H1 (cell line): ENCODE measurements at regions not wholly inside any gene's neighbourhood (a gene's known extent, or its start where the extent isn't known, plus 50 kb on each side); places are given as distances from the start of the nearest gene placed in this dataset.

ENCODE experiments used
- CTCF ChIA-PET: fragments of 300-600 bp; sonication (Branson Sonifier 250); formaldehyde crosslinking; loops from one replicate; lab custom pipeline; 2021; ENCODE audit not compliant: partially characterized antibody; lab: Charles Lee
- POLR2A ChIA-PET: fragments of 300-600 bp; sonication (Branson Sonifier 250); formaldehyde crosslinking; loops from one replicate; lab custom pipeline; 2021; ENCODE audit warnings: inconsistent platforms; ENCODE audit not compliant: partially characterized antibody; lab: Charles Lee
- DNase-seq, 2 experiments: peaks; one replicate each; pipeline versions ENCODE4 v3.0.0 to v3.0.0-alpha.2; 2010 to 2022; ENCODE audit warnings: low spot score in 2 of 2, low read depth in 1 of 2, mixed read lengths in 1 of 2
- FAIRE-seq: peaks from 2 replicates; lab custom pipeline; 2011; peaks lifted over from hg19 to GRCh38; lab: Jason Lieb, UNC
- H2AFZ ChIP-seq: 2 replicates; pipeline ENCODE4 v1.8.1; 2012; ENCODE audit warnings: low read length, inconsistent platforms
- H2AK5ac ChIP-seq: 2 replicates; pipeline ENCODE4 v1.6.1; 2013; ENCODE audit warnings: low read depth, low read length
- H2BK120ac ChIP-seq: replicated peaks from 2 replicates; pipeline ENCODE3; 2013; ENCODE audit warnings: low read depth, low read length, inconsistent platforms
- H2BK12ac ChIP-seq: 2 replicates; pipeline ENCODE4 v1.6.1; 2013; ENCODE audit warnings: low read depth, low read length
- H2BK15ac ChIP-seq: 2 replicates; pipeline ENCODE4 v1.6.1; 2013; ENCODE audit warnings: low read length
- H2BK20ac ChIP-seq: 2 replicates; pipeline ENCODE4 v1.6.1; 2013; ENCODE audit warnings: low read length
- H2BK5ac ChIP-seq: 2 replicates; pipeline ENCODE4 v1.6.1; 2013; ENCODE audit warnings: low read depth, low read length
- H3K14ac ChIP-seq: 2 replicates; pipeline ENCODE4 v1.6.1; 2013; ENCODE audit warnings: inconsistent platforms; ENCODE audit not compliant: insufficient read length
- H3K18ac ChIP-seq: 2 replicates; pipeline ENCODE4 v1.6.1; 2013; ENCODE audit warnings: low read length; ENCODE audit errors: extremely low read depth
- H3K23ac ChIP-seq: 2 replicates; pipeline ENCODE4 v1.6.1; 2013; ENCODE audit warnings: inconsistent platforms; ENCODE audit not compliant: insufficient read length
- H3K23me2 ChIP-seq: 2 replicates; pipeline ENCODE4 v1.6.1; 2013; ENCODE audit warnings: low read depth, low read length
- H3K27ac ChIP-seq: 2 replicates; pipeline ENCODE4 v1.6.1; 2011; ENCODE audit warnings: low read depth, low read length, inconsistent platforms
- H3K27me3 ChIP-seq, 4 experiments: replicated peaks in 1 of 4; 1 replicate in 1 of 4; 2 replicates in 3 of 4; pipeline versions ENCODE4 v1.6.1 to v1.8.1; 2011 to 2013; ENCODE audit warnings: low read length in 3 of 4, mild to moderate bottlenecking in 3 of 4, inconsistent platforms in 2 of 4, mixed read lengths in 2 of 4, moderate library complexity in 1 of 4; ENCODE audit not compliant: control insufficient read depth in 3 of 4, insufficient read depth in 3 of 4; ENCODE audit errors: extremely low read depth in 1 of 4
- H3K36me3 ChIP-seq, 4 experiments: 2 replicates each; pipeline versions ENCODE4 v1.6.1 to v1.8.1; 2011 to 2013; ENCODE audit warnings: mild to moderate bottlenecking in 4 of 4, low read length in 3 of 4, moderate library complexity in 2 of 4, control low read depth in 1 of 4, inconsistent platforms in 1 of 4; ENCODE audit not compliant: insufficient read depth in 4 of 4, control insufficient read depth in 2 of 4
- H3K4ac ChIP-seq: replicated peaks from 2 replicates; pipeline ENCODE3; 2013; ENCODE audit warnings: low read length, low read depth, mixed read lengths, inconsistent platforms; ENCODE audit not compliant: insufficient read length
- H3K4me1 ChIP-seq, 4 experiments: replicated peaks in 1 of 4; 1 replicate in 1 of 4; 2 replicates in 3 of 4; pipeline versions ENCODE4 v1.6.1 to v1.8.1; 2011 to 2013; ENCODE audit warnings: low read length in 3 of 4, inconsistent platforms in 2 of 4, mixed read lengths in 1 of 4; ENCODE audit not compliant: insufficient read depth in 4 of 4, control insufficient read depth in 3 of 4
- H3K4me2 ChIP-seq, 2 experiments: 2 replicates each; pipeline versions ENCODE4 v1.6.1 to v1.8.1; 2011 to 2013; ENCODE audit warnings: low read depth in 2 of 2, low read length in 2 of 2, control low read depth in 1 of 2, inconsistent platforms in 1 of 2, mild to moderate bottlenecking in 1 of 2; ENCODE audit not compliant: insufficient read depth in 1 of 2
- H3K4me3 ChIP-seq, 4 experiments: fragments of 200-600, 300-600 bp in 1 of 4; sonication (generic), shearing (Covaris generic), sonication (Bioruptor Twin) in 1 of 4; 2 replicates each; pipeline versions ENCODE4 v1.5.1 to v1.8.1; 2011 to 2016; ENCODE audit warnings: low read length in 4 of 4, low read depth in 3 of 4, control low read depth in 2 of 4, inconsistent platforms in 2 of 4, mild to moderate bottlenecking in 2 of 4, mixed read lengths in 1 of 4, moderate library complexity in 1 of 4; ENCODE audit not compliant: insufficient read depth in 2 of 4; ENCODE audit errors: extremely low read depth in 1 of 4
- H3K56ac ChIP-seq: replicated peaks from 2 replicates; pipeline ENCODE3; 2013; ENCODE audit warnings: low read depth, mild to moderate bottlenecking, mixed read lengths, low read length, inconsistent platforms; ENCODE audit not compliant: insufficient read length
- H3K79me1 ChIP-seq: 2 replicates; pipeline ENCODE4 v1.6.1; 2013; ENCODE audit warnings: low read depth, low read length, control low read depth
- H3K79me2 ChIP-seq, 2 experiments: 2 replicates each; pipeline versions ENCODE4 v1.6.1 to v1.8.1; 2012 to 2013; ENCODE audit warnings: low read length in 2 of 2, mild to moderate bottlenecking in 2 of 2, inconsistent platforms in 1 of 2; ENCODE audit not compliant: insufficient read depth in 2 of 2, control insufficient read depth in 1 of 2
- H3K9ac ChIP-seq, 4 experiments: replicated peaks in 1 of 4; 1 replicate in 1 of 4; 2 replicates in 3 of 4; pipeline versions ENCODE4 v1.6.1 to v1.8.1; 2011 to 2013; ENCODE audit warnings: low read depth in 3 of 4, low read length in 3 of 4, control low read depth in 2 of 4, mild to moderate bottlenecking in 2 of 4, moderate library complexity in 2 of 4, inconsistent platforms in 1 of 4; ENCODE audit errors: extremely low read depth in 1 of 4
- H3K9me3 ChIP-seq, 2 experiments: 2 replicates each; pipeline versions ENCODE4 v1.6.1 to v1.8.1; 2012 to 2013; ENCODE audit warnings: mild to moderate bottlenecking in 2 of 2, moderate library complexity in 2 of 2, control low read depth in 1 of 2, inconsistent platforms in 1 of 2, low read depth in 1 of 2, low read length in 1 of 2, mixed read lengths in 1 of 2; ENCODE audit not compliant: insufficient read depth in 2 of 2
- H4K20me1 ChIP-seq, 2 experiments: replicated peaks in 1 of 2; 2 replicates each; pipeline versions ENCODE3 to v1.8.1; 2011 to 2013; ENCODE audit warnings: inconsistent platforms in 2 of 2, low read length in 2 of 2, mild to moderate bottlenecking in 1 of 2; ENCODE audit not compliant: insufficient read depth in 2 of 2, control insufficient read depth in 1 of 2
- H4K5ac ChIP-seq: 2 replicates; pipeline ENCODE4 v1.6.1; 2013; ENCODE audit warnings: low read length, low read depth, mixed read lengths, inconsistent platforms; ENCODE audit not compliant: insufficient read length
- H4K8ac ChIP-seq: 2 replicates; pipeline ENCODE4 v1.8.0; 2013; ENCODE audit warnings: mild to moderate bottlenecking, moderate library complexity, low read length, inconsistent platforms; ENCODE audit not compliant: insufficient read depth; ENCODE audit errors: extremely low read depth
- H4K91ac ChIP-seq: replicated peaks from 2 replicates; pipeline ENCODE3; 2013; ENCODE audit warnings: low read length, mixed read lengths, inconsistent platforms; ENCODE audit not compliant: insufficient read length
- CHD7 ChIP-seq: fragments of 300-600 bp; sonication (generic); IDR thresholded peaks from 2 replicates; pipeline ENCODE4 v1.7.1; 2012; ENCODE audit warnings: low read length, moderate library complexity, mild to moderate bottlenecking, inconsistent platforms; ENCODE audit not compliant: insufficient replicate concordance
- WGBS, 2 experiments: shearing (Covaris generic) in 1 of 2; methylation state at CpG; one replicate each; pipeline versions ENCODE4 v1.1.6 to v1.1.7; 2013 to 2015; ENCODE audit warnings: low lambda C conversion rate in 2 of 2, mixed read lengths in 2 of 2, inconsistent platforms in 1 of 2, low coverage in 1 of 2, missing lambda C conversion rate in 1 of 2; ENCODE audit not compliant: insufficient replicate concordance in 2 of 2, insufficient coverage in 1 of 2, insufficient read length in 1 of 2; ENCODE audit errors: extremely low coverage in 1 of 2, missing lambda C conversion rate in 1 of 2; 5-methylcytosine and 5-hydroxymethylcytosine counted together

- H3K23ac ChIP-seq, result no peak overlapping the region
- H3K4ac ChIP-seq, result no peak overlapping the region
- no peak overlapping the region for H3K27ac ChIP-seq
- CTCF ChIA-PET, result interaction anchor here (0.6 to 1.5 kb wide), 4 partner anchors 11 to 38 kb away, joined by 3 to 5 read pairs (median 3); no protein-coding TSS in a partner anchor
- H4K91ac ChIP-seq, result no peak overlapping the region
- H3K14ac ChIP-seq, result no peak overlapping the region
- H4K8ac ChIP-seq, result no peak overlapping the region
- no peak overlapping the region for H3K9ac ChIP-seq
- H3K79me1 ChIP-seq, result no peaks in the 10 kb centered on the region
- H2BK15ac ChIP-seq, result no peak overlapping the region
- whole genome bisulfite sequencing, 2 experiments, result 93% methylated on average over 5 of the region's 5 CpGs; no CpG with 5 or more reads in 1 of the 2 experiments
- H3K27me3 ChIP-seq, result no peaks in the 10 kb centered on the region
- H3K4me3 ChIP-seq, result no peak overlapping the region
- H3K36me3 ChIP-seq, result no peaks in the 10 kb centered on the region
- no peak for FAIRE-seq
- DNase-seq, result no peak
- POLR2A ChIA-PET, result no interaction called here
- H3K56ac ChIP-seq, result no peak overlapping the region
- no peak overlapping the region for H3K18ac ChIP-seq
- no peak overlapping the region for H2AK5ac ChIP-seq
- no peaks in the 10 kb centered on the region for H3K9me3 ChIP-seq
- no peaks in the 10 kb centered on the region for H4K20me1 ChIP-seq
- H2BK120ac ChIP-seq, result no peak overlapping the region
- no peaks in the 10 kb centered on the region for H3K79me2 ChIP-seq
- no peak overlapping the region for H2BK20ac ChIP-seq
- H4K5ac ChIP-seq, result no peak overlapping the region
- no peak overlapping the region for H2BK5ac ChIP-seq
- no peak overlapping the region for H2BK12ac ChIP-seq
- H2AFZ ChIP-seq, result no peak overlapping the region
- H3K23me2 ChIP-seq, result no peaks in the 10 kb centered on the region
- no peaks in the 10 kb centered on the region; a peak in 1 of 7 replicates for H3K4me1 ChIP-seq
- no peak overlapping the region for H3K4me2 ChIP-seq
- TF ChIP-seq CHD7, result no peak
These were observed 1453.3 kb downstream of the MAT2B start for GRCh38 chr5:164958688-164959087.
